ENCODE measurements at regions not wholly inside any gene's neighbourhood (a gene's known extent, or its start where the extent isn't known, plus 50 kb on each side); places are given as distances from the start of the nearest gene placed in this dataset.

DNA sequence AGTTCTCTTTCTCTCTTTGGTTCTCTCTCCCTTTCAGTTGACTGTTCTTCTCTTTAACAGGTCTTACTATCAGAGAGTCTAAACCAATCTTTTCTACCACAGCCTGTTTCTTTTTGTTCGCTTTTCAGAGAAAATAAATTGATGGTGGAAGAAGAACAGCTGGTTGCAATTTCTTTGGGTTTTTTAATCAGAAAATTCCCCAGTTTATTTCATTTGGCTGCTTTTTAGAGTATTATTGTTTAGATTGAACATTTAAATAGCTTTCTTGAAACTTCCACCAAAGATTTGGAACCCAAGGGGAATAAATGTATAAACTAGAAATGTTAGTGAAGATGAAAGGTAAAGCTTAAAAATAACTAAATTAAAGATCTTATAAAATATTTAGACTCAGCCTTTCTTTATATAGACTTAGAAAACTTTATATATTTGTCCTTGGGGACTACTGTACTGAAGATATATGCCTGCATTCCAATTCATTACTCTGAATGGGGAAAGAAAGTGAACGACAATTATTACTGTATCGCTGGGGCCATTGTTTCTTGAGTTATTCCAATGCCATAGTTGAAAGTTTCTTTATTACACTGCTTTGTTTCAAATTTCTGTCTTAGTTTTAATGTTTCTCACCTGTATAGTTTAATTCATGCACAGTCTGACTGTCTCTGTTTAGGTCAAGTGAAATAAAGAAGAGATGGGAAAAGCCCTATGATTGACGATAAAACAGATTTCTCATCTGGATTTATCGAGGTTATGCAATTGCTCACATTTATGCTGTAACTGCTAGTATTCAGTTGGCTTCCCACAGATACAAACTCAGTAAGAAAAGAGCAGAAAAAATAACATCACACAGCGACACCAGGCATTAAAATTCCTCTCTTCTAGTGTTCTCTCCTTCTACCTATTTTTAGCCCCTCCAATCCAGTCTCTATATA is 169.4 kb upstream of the CSNK1A1L start:
- Histone ChIP-seq H3K27me3 (ENCODE audit: insufficient read depth, insufficient read length) (no peaks in the 10 kb centered on the region), H3K4me3 (ENCODE audit: insufficient read length, low read depth) (no peak overlapping the region), H3K9me3 (ENCODE audit: insufficient read depth, low read length) (peaks cover 10% of the 10 kb centered on the region; the same call in 1 of the 2 replicates), H3K4me1 (ENCODE audit: insufficient read depth, insufficient read length) (no peaks in the 10 kb centered on the region), H3K36me3 (ENCODE audit: insufficient read depth, insufficient read length, low read length) (no peaks in the 10 kb centered on the region), H3K9ac (ENCODE audit: insufficient read length, low read depth) (no peak overlapping the region)
- TF ChIP-seq YY1 (IDR thresholded peaks at IDR 0.05; ENCODE audit: insufficient read depth, insufficient read length), result no peak
- TF ChIP-seq SUZ12 (IDR thresholded peaks at IDR 0.05; ENCODE audit: extremely low read depth, insufficient read depth, insufficient read length), result no peak
- TF ChIP-seq ZNF274 (IDR thresholded peaks at IDR 0.05; ENCODE audit: low read depth, low read length), result no peak
- DNase-seq (ENCODE audit: low read depth, low spot score), result no peak

DNA sequence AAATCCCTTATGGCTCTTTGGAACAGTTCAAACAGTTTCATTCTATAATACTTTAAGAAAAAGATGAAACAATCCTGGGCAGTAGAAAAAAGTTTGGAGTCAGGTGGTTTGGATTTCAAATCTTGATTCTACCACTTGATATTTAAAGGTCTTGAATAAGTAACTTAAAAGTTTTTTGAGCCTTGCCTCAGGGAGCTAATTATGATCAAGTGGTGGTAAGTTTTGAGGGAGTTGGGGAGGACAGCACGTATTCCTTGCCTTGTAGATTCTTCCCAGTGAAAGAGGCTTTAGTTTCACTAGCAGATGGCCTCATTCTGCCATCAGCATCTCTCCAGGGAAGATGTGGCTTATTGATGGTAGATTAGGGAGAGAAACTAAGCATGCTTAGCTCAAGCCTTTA is 168.4 kb upstream of the CSNK1A1L start:
- H3K27me3 ChIP-seq (ENCODE audit: insufficient read depth, insufficient read length), result no peaks in the 10 kb centered on the region
- H3K9me3 ChIP-seq (ENCODE audit: insufficient read depth, low read length), result peaks cover 10% of the 10 kb centered on the region; the same call in 1 of the 2 replicates
- H3K4me1 ChIP-seq (ENCODE audit: insufficient read depth, insufficient read length), result no peaks in the 10 kb centered on the region
- no peak overlapping the region for H3K4me3 ChIP-seq (ENCODE audit: insufficient read length, low read depth)
- no peaks in the 10 kb centered on the region for H3K36me3 ChIP-seq (ENCODE audit: insufficient read depth, insufficient read length, low read length)
- TF ChIP-seq ZNF274 (IDR thresholded peaks at IDR 0.05; ENCODE audit: low read depth, low read length) (no peak), YY1 (IDR thresholded peaks at IDR 0.05; ENCODE audit: insufficient read depth, insufficient read length) (no peak), SUZ12 (IDR thresholded peaks at IDR 0.05; ENCODE audit: extremely low read depth, insufficient read depth, insufficient read length) (no peak)
- no peak overlapping the region for H3K9ac ChIP-seq (ENCODE audit: insufficient read length, low read depth)
- DNase-seq (ENCODE audit: low read depth, low spot score), result no peak

DNA sequence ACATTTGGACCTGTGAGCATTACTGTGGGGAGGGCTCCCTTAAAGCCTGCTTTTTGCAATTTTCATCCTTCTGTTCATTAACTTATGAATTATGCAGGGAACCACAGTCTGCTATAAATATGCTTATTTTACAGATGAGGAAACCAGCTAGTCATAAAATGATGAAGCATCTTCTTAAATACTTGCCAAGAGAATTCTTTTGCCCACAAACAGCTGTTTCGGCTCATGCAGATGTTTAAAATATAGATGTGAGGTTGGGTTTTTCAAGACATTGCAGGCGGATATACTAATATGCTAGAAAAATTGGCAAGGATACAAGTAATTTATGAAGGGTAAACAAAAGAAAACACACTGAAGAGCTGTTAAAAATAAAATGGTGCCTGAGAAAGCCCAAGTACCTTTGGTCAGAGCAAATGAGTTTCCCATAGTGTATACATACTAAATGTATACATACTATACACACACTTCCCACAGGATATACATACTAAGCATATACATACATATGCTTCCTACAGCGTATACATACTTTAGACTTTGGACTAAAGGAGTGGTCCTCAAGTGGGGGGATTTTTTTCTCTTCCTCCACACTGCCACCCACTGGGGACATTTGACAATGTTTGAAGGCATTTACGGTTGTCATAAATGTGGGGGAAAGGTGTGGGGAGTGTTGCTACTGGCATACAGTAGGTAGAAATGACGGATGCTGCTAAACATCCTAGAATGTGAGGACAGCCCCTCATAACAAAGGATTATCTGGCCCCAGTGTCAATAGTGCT is 164.9 kb upstream of the CSNK1A1L start:
- TF ChIP-seq YY1 (IDR thresholded peaks at IDR 0.05; ENCODE audit: insufficient read depth, insufficient read length), result no peak
- no peak for TF ChIP-seq SUZ12 (IDR thresholded peaks at IDR 0.05; ENCODE audit: extremely low read depth, insufficient read depth, insufficient read length)
- TF ChIP-seq ZNF274 (IDR thresholded peaks at IDR 0.05; ENCODE audit: low read depth, low read length), result no peak
- Histone ChIP-seq H3K36me3 (ENCODE audit: insufficient read depth, insufficient read length, low read length) (no peaks in the 10 kb centered on the region), H3K27me3 (ENCODE audit: insufficient read depth, insufficient read length) (no peaks in the 10 kb centered on the region), H3K4me1 (ENCODE audit: insufficient read depth, insufficient read length) (no peaks in the 10 kb centered on the region), H3K4me3 (ENCODE audit: insufficient read length, low read depth) (no peak overlapping the region), H3K9ac (ENCODE audit: insufficient read length, low read depth) (no peak overlapping the region), H3K9me3 (ENCODE audit: insufficient read depth, low read length) (peaks cover 10% of the 10 kb centered on the region; the same call in 1 of the 2 replicates)
- no peak for DNase-seq (ENCODE audit: low read depth, low spot score)

DNA sequence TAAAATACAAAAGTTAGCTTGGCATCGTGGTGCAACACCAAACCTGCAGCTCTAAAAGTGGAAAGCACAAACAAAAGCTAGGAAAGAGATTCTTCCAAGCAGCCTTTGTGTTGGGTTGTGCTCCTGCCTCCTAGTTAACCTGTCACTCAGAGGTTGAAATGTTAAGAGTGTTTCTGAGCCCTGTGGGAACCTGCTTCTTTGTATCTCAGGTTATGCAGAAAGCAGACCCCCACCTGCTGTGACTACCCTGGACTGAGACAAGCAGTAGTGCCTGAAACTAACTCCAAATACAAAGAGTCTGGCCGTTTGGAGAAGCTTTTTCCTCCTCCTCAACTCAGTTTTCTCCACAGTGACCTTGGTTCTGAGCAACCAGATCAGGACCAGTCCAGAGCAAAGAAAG is 158.4 kb upstream of the CSNK1A1L start:
- peak; percentile 49 for DNase-seq (ENCODE audit: low read depth, low spot score)
- Histone ChIP-seq H3K27me3 (ENCODE audit: insufficient read depth, insufficient read length) (no peaks in the 10 kb centered on the region), H3K9ac (ENCODE audit: insufficient read length, low read depth) (no peak overlapping the region), H3K4me1 (ENCODE audit: insufficient read depth, insufficient read length) (no peaks in the 10 kb centered on the region), H3K4me3 (ENCODE audit: insufficient read length, low read depth) (no peak overlapping the region), H3K9me3 (ENCODE audit: insufficient read depth, low read length) (0 out of 2 replicates have a peak, but pooled peaks cover 6% of the 10 kb centered on the region), H3K36me3 (ENCODE audit: insufficient read depth, insufficient read length, low read length) (no peaks in the 10 kb centered on the region)
- no peak for TF ChIP-seq ZNF274 (IDR thresholded peaks at IDR 0.05; ENCODE audit: low read depth, low read length)
- no peak for TF ChIP-seq SUZ12 (IDR thresholded peaks at IDR 0.05; ENCODE audit: extremely low read depth, insufficient read depth, insufficient read length)
- TF ChIP-seq YY1 (IDR thresholded peaks at IDR 0.05; ENCODE audit: insufficient read depth, insufficient read length), result no peak

DNA sequence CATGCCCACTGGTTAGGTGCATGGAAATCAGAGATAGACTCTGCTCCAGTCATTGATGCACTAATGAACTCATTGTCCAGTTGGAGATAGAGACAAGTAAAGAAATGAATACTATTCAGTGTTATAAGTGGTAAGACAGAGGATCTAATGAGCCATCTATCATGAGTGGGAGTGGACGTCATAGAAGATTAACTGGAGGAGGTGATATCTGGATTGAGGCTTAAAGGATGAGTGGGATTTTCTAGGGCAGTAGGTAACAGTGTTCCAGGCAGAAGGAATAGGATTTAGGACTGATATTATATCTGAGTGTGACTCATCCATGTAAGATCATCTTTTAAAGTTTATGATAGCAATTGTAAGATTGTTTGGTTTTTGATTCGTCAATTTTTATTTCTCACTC is 152.2 kb upstream of the CSNK1A1L start:
- no peak overlapping the region for H3K4me3 ChIP-seq (ENCODE audit: insufficient read length, low read depth)
- TF ChIP-seq ZNF274 (IDR thresholded peaks at IDR 0.05; ENCODE audit: low read depth, low read length) (no peak), SUZ12 (IDR thresholded peaks at IDR 0.05; ENCODE audit: extremely low read depth, insufficient read depth, insufficient read length) (no peak), YY1 (IDR thresholded peaks at IDR 0.05; ENCODE audit: insufficient read depth, insufficient read length) (no peak)
- no peak for DNase-seq (ENCODE audit: low read depth, low spot score)
- H3K36me3 ChIP-seq (ENCODE audit: insufficient read depth, insufficient read length, low read length), result no peaks in the 10 kb centered on the region
- 0 out of 2 replicates have a peak, but pooled peaks cover 6% of the 10 kb centered on the region for H3K9me3 ChIP-seq (ENCODE audit: insufficient read depth, low read length)
- no peaks in the 10 kb centered on the region for H3K4me1 ChIP-seq (ENCODE audit: insufficient read depth, insufficient read length)
- H3K27me3 ChIP-seq (ENCODE audit: insufficient read depth, insufficient read length), result no peaks in the 10 kb centered on the region
- no peak overlapping the region for H3K9ac ChIP-seq (ENCODE audit: insufficient read length, low read depth)

DNA sequence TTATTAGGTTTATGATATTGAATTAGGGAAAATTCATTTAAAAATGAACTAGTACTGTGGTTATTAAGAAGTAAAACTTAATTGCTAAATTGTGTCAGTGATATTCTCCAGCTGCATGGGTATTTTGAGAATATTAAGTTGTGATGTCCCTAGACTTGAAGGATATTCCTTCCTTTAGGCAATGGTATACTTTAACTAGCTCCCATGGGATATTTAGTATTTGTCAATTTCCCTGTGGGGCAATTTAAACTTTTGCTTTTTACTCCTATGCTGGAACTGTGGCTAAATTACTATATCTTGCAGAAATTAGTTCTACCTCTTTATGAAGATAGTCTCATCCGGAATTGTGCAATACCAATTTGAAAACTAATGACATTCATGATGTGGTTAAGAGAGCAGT is 151.6 kb upstream of the CSNK1A1L start:
- Histone ChIP-seq H3K4me1 (ENCODE audit: insufficient read depth, insufficient read length) (no peaks in the 10 kb centered on the region), H3K9me3 (ENCODE audit: insufficient read depth, low read length) (0 out of 2 replicates have a peak, but pooled peaks cover 6% of the 10 kb centered on the region), H3K9ac (ENCODE audit: insufficient read length, low read depth) (no peak overlapping the region), H3K27me3 (ENCODE audit: insufficient read depth, insufficient read length) (no peaks in the 10 kb centered on the region), H3K4me3 (ENCODE audit: insufficient read length, low read depth) (no peak overlapping the region), H3K36me3 (ENCODE audit: insufficient read depth, insufficient read length, low read length) (no peaks in the 10 kb centered on the region)
- TF ChIP-seq ZNF274 (IDR thresholded peaks at IDR 0.05; ENCODE audit: low read depth, low read length), result no peak
- no peak for TF ChIP-seq YY1 (IDR thresholded peaks at IDR 0.05; ENCODE audit: insufficient read depth, insufficient read length)
- no peak for TF ChIP-seq SUZ12 (IDR thresholded peaks at IDR 0.05; ENCODE audit: extremely low read depth, insufficient read depth, insufficient read length)
- no peak for DNase-seq (ENCODE audit: low read depth, low spot score)

DNA sequence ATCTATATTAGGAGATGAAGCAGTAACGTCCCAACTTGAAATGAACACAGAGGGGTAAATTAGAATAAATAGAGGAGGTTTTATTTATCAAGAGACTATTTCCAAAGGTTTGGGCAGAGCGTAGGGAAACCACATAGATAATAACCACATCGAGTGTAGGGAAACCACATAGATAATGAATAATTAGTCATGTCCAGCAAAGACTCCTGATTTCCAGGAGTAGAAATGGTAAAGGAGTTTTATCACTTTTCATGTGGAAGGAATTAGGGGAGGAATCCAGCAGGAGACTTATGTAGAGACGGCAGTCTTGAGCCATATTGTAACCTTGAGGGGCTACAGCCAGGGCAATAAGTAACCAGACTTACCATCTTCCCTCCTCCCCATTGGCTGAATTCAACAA is 136.3 kb upstream of the CSNK1A1L start:
- no peak for DNase-seq (ENCODE audit: low read depth, low spot score)
- peaks cover 9% of the 10 kb centered on the region for H3K9me3 ChIP-seq (ENCODE audit: insufficient read depth, low read length)
- H3K4me3 ChIP-seq (ENCODE audit: insufficient read length, low read depth), result no peak overlapping the region
- H3K4me1 ChIP-seq (ENCODE audit: insufficient read depth, insufficient read length), result no peaks in the 10 kb centered on the region
- TF ChIP-seq SUZ12 (IDR thresholded peaks at IDR 0.05; ENCODE audit: extremely low read depth, insufficient read depth, insufficient read length), result no peak
- TF ChIP-seq YY1 (IDR thresholded peaks at IDR 0.05; ENCODE audit: insufficient read depth, insufficient read length), result no peak
- no peak for TF ChIP-seq ZNF274 (IDR thresholded peaks at IDR 0.05; ENCODE audit: low read depth, low read length)
- no peak overlapping the region for H3K9ac ChIP-seq (ENCODE audit: insufficient read length, low read depth)
- H3K36me3 ChIP-seq (ENCODE audit: insufficient read depth, insufficient read length, low read length), result no peaks in the 10 kb centered on the region
- H3K27me3 ChIP-seq (ENCODE audit: insufficient read depth, insufficient read length), result no peaks in the 10 kb centered on the region

All from NT2/D1 (cell line).